ENCODE measurements at regions not wholly inside any gene's neighbourhood (a gene's known extent, or its start where the extent isn't known, plus 50 kb on each side); places are given as distances from the start of the nearest gene placed in this dataset.

DNA sequence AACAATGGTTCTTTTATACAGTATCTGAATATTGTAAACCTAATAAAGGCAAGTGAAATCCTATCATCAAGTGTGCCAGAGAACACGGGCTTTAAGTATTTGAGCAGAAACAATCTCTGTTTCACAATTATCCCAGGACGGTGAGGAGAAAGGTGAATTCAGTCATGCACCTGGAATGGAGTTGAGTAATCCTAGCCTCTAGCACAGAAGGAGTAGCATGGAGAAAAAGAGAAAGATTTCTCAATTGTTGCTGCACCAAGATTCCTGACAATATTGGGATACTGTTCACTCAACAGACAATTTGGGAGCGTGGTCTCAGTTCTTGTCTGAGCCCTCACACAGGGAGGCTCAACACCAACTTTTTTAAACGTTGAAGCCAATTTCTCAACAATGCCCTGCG, 510.6 kb downstream of the SOX11 start:
- Histone ChIP-seq H3K4me2 (ENCODE audit: low read length) (no peak overlapping the region), H3K9me2 (ENCODE audit: insufficient read depth) (no peaks in the 10 kb centered on the region), H3K9ac (ENCODE audit: low read length) (no peak overlapping the region), H3K27ac (ENCODE audit: low read depth, low read length) (no peak overlapping the region), H3K9me3 (ENCODE audit: control insufficient read depth in 1 of 2, insufficient read depth in 1 of 2, low read depth in 1 of 2, low read length in 2 of 2) (peaks cover 3 to 22% of the 10 kb centered on the region in 2 experiments; a peak in 2 of 4 replicates), H3K4me1 (ENCODE audit: control insufficient read depth in 1 of 2, insufficient read depth in 2 of 2, low read length in 2 of 2) (no peaks in the 10 kb centered on the region), H3K79me2 (ENCODE audit: insufficient read depth, low read length) (no peaks in the 10 kb centered on the region), H3K4me3 (replicated peaks in 1 of 2; ENCODE audit: low read depth in 1 of 2, low read length in 2 of 2) (no peak overlapping the region), H2AFZ (ENCODE audit: low read depth, low read length, poor library complexity, severe bottlenecking) (no peak overlapping the region), H3K36me3 (ENCODE audit: control insufficient read depth in 1 of 2, insufficient read depth in 2 of 2, low read length in 2 of 2) (no peaks in the 10 kb centered on the region), H4K20me1 (ENCODE audit: insufficient read depth) (no peaks in the 10 kb centered on the region), H3K27me3 (ENCODE audit: insufficient read depth, low read length) (no peaks in the 10 kb centered on the region)
- ATAC-seq (no peak), DNase-seq (ENCODE audit: low read depth, low spot score) (no peak)
- TF ChIP-seq ELF1 (IDR thresholded peaks at IDR 0.05; ENCODE audit: borderline replicate concordance, low read depth) = no peak
- no peak for TF ChIP-seq SP1 (IDR thresholded peaks at IDR 0.05; ENCODE audit: low read depth)
- no peak for TF ChIP-seq EGR1 (IDR thresholded peaks at IDR 0.05; ENCODE audit: low read depth)
- no peak for TF ChIP-seq EZH2phosphoT487 (IDR thresholded peaks at IDR 0.05; ENCODE audit: borderline replicate concordance)
- TF ChIP-seq YY1 (IDR thresholded peaks at IDR 0.05; ENCODE audit: extremely low read depth, insufficient replicate concordance, low read depth, low read length) = no peak
- no peak for TF ChIP-seq CBX3 (IDR thresholded peaks at IDR 0.05; ENCODE audit: low read depth)
- no peak for TF ChIP-seq JUND (IDR thresholded peaks at IDR 0.05)
- no peak for TF ChIP-seq TCF7L2 (IDR thresholded peaks at IDR 0.05; ENCODE audit: borderline replicate concordance, extremely low read depth, insufficient read depth, insufficient read length)
- TF ChIP-seq, protein P1, sequence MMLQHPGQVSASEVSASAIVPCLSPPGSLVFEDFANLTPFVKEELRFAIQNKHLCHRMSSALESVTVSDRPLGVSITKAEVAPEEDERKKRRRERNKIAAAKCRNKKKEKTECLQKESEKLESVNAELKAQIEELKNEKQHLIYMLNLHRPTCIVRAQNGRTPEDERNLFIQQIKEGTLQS (IDR thresholded peaks at IDR 0.05) = no peak
- TF ChIP-seq, protein P2, sequence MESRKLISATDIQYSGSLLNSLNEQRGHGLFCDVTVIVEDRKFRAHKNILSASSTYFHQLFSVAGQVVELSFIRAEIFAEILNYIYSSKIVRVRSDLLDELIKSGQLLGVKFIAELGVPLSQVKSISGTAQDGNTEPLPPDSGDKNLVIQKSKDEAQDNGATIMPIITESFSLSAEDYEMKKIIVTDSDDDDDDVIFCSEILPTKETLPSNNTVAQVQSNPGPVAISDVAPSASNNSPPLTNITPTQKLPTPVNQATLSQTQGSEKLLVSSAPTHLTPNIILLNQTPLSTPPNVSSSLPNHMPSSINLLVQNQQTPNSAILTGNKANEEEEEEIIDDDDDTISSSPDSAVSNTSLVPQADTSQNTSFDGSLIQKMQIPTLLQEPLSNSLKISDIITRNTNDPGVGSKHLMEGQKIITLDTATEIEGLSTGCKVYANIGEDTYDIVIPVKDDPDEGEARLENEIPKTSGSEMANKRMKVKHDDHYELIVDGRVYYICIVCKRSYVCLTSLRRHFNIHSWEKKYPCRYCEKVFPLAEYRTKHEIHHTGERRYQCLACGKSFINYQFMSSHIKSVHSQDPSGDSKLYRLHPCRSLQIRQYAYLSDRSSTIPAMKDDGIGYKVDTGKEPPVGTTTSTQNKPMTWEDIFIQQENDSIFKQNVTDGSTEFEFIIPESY (IDR thresholded peaks at IDR 0.05; ENCODE audit: extremely low read depth, insufficient replicate concordance, low read length) = no peak
- TF ChIP-seq, protein P3, sequence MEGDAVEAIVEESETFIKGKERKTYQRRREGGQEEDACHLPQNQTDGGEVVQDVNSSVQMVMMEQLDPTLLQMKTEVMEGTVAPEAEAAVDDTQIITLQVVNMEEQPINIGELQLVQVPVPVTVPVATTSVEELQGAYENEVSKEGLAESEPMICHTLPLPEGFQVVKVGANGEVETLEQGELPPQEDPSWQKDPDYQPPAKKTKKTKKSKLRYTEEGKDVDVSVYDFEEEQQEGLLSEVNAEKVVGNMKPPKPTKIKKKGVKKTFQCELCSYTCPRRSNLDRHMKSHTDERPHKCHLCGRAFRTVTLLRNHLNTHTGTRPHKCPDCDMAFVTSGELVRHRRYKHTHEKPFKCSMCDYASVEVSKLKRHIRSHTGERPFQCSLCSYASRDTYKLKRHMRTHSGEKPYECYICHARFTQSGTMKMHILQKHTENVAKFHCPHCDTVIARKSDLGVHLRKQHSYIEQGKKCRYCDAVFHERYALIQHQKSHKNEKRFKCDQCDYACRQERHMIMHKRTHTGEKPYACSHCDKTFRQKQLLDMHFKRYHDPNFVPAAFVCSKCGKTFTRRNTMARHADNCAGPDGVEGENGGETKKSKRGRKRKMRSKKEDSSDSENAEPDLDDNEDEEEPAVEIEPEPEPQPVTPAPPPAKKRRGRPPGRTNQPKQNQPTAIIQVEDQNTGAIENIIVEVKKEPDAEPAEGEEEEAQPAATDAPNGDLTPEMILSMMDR (IDR thresholded peaks at IDR 0.05 in 2 of 3, conservative IDR thresholded peaks at IDR 0.05 in 1 of 3; ENCODE audit: borderline replicate concordance in 1 of 3, insufficient read depth in 1 of 3, low read depth in 2 of 3, low read length in 2 of 3) = no peak
- no peak for TF ChIP-seq POLR2A (IDR thresholded peaks at IDR 0.05; ENCODE audit: borderline replicate concordance, extremely low read depth, insufficient read depth, insufficient read length)
- ChIA-PET RAD21 (ENCODE audit: low non-redundant PET in 1 of 2, low total read pairs in 2 of 2, uncharacterized antibody in 2 of 2, unreplicated experiment in 2 of 2) (no interaction called here), CTCF (no interaction called here), POLR2A (no interaction called here)
- no TSS peak for BruUV-seq (replicated peaks)
- intact Hi-C loops (cut with micrococcal nuclease) = no loop called here

Data from HCT116 (cell line).